Smooth muscle cell (in vitro differentiated cells): ENCODE measurements at regions not wholly inside any gene's neighbourhood (a gene's known extent, or its start where the extent isn't known, plus 50 kb on each side); places are given as distances from the start of the nearest gene placed in this dataset.

Source experiments
- DNase-seq: peaks from one replicate; lab custom pipeline; 2025; ENCODE audit not compliant: unreplicated experiment; lab: John Stamatoyannopoulos, UW
- H2AFZ ChIP-seq: fragments of 200-600 bp; sonication (generic); 2 replicates; pipeline ENCODE4 v1.6.0; 2016; ENCODE audit warnings: antibody characterized with exemption, low read depth, mild to moderate bottlenecking
- H3F3A ChIP-seq: fragments of 200-600 bp; sonication (generic); 2 replicates; pipeline ENCODE4 v1.6.0; 2017; ENCODE audit warnings: antibody characterized with exemption, low read depth
- H3K27ac ChIP-seq: fragments of 200-600 bp; sonication (generic); 2 replicates; pipeline ENCODE4 v1.5.1; 2016; ENCODE audit warnings: low read depth, mild to moderate bottlenecking
- H3K27me3 ChIP-seq: fragments of 200-600 bp; sonication (generic); 2 replicates; pipeline ENCODE4 v1.6.1; 2016; ENCODE audit warnings: low read depth, mild to moderate bottlenecking
- H3K36me3 ChIP-seq: fragments of 200-600 bp; sonication (generic); 2 replicates; pipeline ENCODE4 v1.5.1; 2016; ENCODE audit warnings: low read depth
- H3K4me1 ChIP-seq: fragments of 200-600 bp; sonication (generic); 2 replicates; pipeline ENCODE4 v1.5.1; 2016; ENCODE audit warnings: low read depth
- H3K4me2 ChIP-seq: fragments of 200-600 bp; sonication (generic); 2 replicates; pipeline ENCODE4 v1.6.0; 2016; ENCODE audit warnings: mild to moderate bottlenecking
- H3K4me3 ChIP-seq: fragments of 200-600 bp; sonication (generic); 2 replicates; pipeline ENCODE4 v1.5.1; 2016; ENCODE audit warnings: mild to moderate bottlenecking
- H3K79me2 ChIP-seq: fragments of 200-600 bp; sonication (generic); 2 replicates; pipeline ENCODE4 v1.6.0; 2016; ENCODE audit warnings: low read depth, mild to moderate bottlenecking
- H3K9ac ChIP-seq: fragments of 200-600 bp; sonication (generic); 2 replicates; pipeline ENCODE4 v1.6.0; 2016; ENCODE audit warnings: low read depth
- H3K9me3 ChIP-seq: fragments of 200-600 bp; sonication (generic); replicated peaks from 2 replicates; pipeline ENCODE4 v1.5.1; 2016; ENCODE audit warnings: low read depth
- H4K20me1 ChIP-seq: fragments of 200-600 bp; sonication (generic); 2 replicates; pipeline ENCODE4 v1.6.0; 2016; ENCODE audit warnings: low read depth
- CTCF ChIP-seq: fragments of 200-600 bp; sonication (generic); IDR thresholded peaks from 2 replicates; pipeline ENCODE4 v1.5.1; 2017; ENCODE audit warnings: borderline replicate concordance, mild to moderate bottlenecking, antibody characterized with exemption; ENCODE audit not compliant: insufficient read depth, poor library complexity, severe bottlenecking
- WGBS: methylation state at CpG from one replicate; pipeline ENCODE4 v1.1.7; 2016; ENCODE audit warnings: low lambda C conversion rate; 5-methylcytosine and 5-hydroxymethylcytosine counted together

- Histone ChIP-seq H3K4me2 (no peak overlapping the region), H3K4me1 (no peaks in the 10 kb centered on the region), H3K27ac (no peak overlapping the region), H3K4me3 (no peak overlapping the region), H3K79me2 (no peaks in the 10 kb centered on the region), H3F3A (no peaks in the 10 kb centered on the region), H3K27me3 (no peaks in the 10 kb centered on the region), H3K9ac (no peak overlapping the region), H4K20me1 (no peaks in the 10 kb centered on the region), H3K36me3 (no peaks in the 10 kb centered on the region), H3K9me3 (no peaks in the 10 kb centered on the region), H2AFZ (no peak overlapping the region)
- no peak for TF ChIP-seq CTCF
- no peak for DNase-seq
- 88% methylated on average over 3 of the region's 3 CpGs for WGBS
These were observed 666.1 kb upstream of the PKDCC start for GRCh38 chr2:41381701-41382100.

- Histone ChIP-seq H3K4me3 (no peak overlapping the region), H3K9me3 (no peaks in the 10 kb centered on the region), H3K9ac (no peak overlapping the region), H3F3A (no peaks in the 10 kb centered on the region), H3K4me1 (no peaks in the 10 kb centered on the region), H4K20me1 (no peaks in the 10 kb centered on the region), H2AFZ (no peak overlapping the region), H3K79me2 (no peaks in the 10 kb centered on the region), H3K27ac (no peak overlapping the region), H3K4me2 (no peak overlapping the region), H3K36me3 (no peaks in the 10 kb centered on the region), H3K27me3 (no peaks in the 10 kb centered on the region)
- TF ChIP-seq CTCF = no peak
- DNase-seq = no peak
- 91% methylated on average over 2 of the region's 2 CpGs for WGBS
These were observed 660.3 kb upstream of the PKDCC start for GRCh38 chr2:41387519-41387918.

- 88% methylated on average over 1 of the region's 1 CpG for WGBS
- Histone ChIP-seq H3K36me3 (no peaks in the 10 kb centered on the region), H3K4me3 (no peak overlapping the region), H4K20me1 (no peaks in the 10 kb centered on the region), H3K9ac (no peak overlapping the region), H2AFZ (no peak overlapping the region), H3K27ac (no peak overlapping the region), H3K4me2 (no peak overlapping the region), H3K79me2 (no peaks in the 10 kb centered on the region), H3K27me3 (no peaks in the 10 kb centered on the region), H3K9me3 (no peaks in the 10 kb centered on the region), H3K4me1 (no peaks in the 10 kb centered on the region), H3F3A (no peaks in the 10 kb centered on the region)
- TF ChIP-seq CTCF = no peak
- no peak for DNase-seq
These were observed 654.2 kb upstream of the PKDCC start for GRCh38 chr2:41393621-41394020.

GRCh38 chr2:41394541-41394940 is 653.3 kb upstream of the PKDCC start:
- WGBS = 80% methylated on average over 1 of the region's 1 CpG
- no peak overlapping the region for H2AFZ ChIP-seq
- H3K36me3 ChIP-seq = no peaks in the 10 kb centered on the region
- H3K4me3 ChIP-seq = no peak overlapping the region
- no peaks in the 10 kb centered on the region for H3K79me2 ChIP-seq
- no peaks in the 10 kb centered on the region for H3K4me1 ChIP-seq
- H3K4me2 ChIP-seq = no peak overlapping the region
- H3K9ac ChIP-seq = no peak overlapping the region
- H3K27ac ChIP-seq = no peak overlapping the region
- no peaks in the 10 kb centered on the region for H3K27me3 ChIP-seq
- H3F3A ChIP-seq = no peaks in the 10 kb centered on the region
- H3K9me3 ChIP-seq = no peaks in the 10 kb centered on the region
- no peak for DNase-seq
- no peak for TF ChIP-seq CTCF
- no peaks in the 10 kb centered on the region for H4K20me1 ChIP-seq
